GM12878 (cell line): ENCODE measurements at regions not wholly inside any gene's neighbourhood (a gene's known extent, or its start where the extent isn't known, plus 50 kb on each side); places are given as distances from the start of the nearest gene placed in this dataset.

ENCODE experiments used
- POLR2A ChIP-seq: IDR thresholded peaks from 2 replicates; pipeline ENCODE4 v1.6.1; 2011; ENCODE audit warnings: low read depth, mild to moderate bottlenecking, low read length
- TF ChIP-seq, protein P1 (sequence below): IDR thresholded peaks from 2 replicates; pipeline ENCODE4 v1.6.1; 2012; ENCODE audit warnings: mild to moderate bottlenecking, low read depth, low read length

DNA sequence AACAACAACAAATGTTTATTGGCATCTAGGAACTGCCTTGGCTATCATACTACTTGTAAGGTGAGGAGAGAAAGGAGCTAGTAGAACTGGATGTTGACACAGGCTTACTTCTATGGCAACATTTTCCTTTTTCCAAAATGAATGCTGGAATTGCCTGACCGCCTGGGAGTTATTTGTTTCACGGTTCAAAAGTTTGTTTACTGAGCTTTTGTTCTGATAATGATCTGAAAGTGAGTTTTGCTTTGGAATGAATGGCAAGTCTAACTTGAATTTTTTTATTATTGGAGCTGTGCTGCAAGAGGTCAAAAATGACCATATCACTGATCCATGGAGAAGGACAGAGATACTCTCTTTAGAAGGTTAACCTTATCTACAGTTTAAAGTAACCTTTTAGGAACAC is 183.5 kb upstream of the CAND1 start:
- no peak for TF ChIP-seq POLR2A
- TF ChIP-seq, protein P1, sequence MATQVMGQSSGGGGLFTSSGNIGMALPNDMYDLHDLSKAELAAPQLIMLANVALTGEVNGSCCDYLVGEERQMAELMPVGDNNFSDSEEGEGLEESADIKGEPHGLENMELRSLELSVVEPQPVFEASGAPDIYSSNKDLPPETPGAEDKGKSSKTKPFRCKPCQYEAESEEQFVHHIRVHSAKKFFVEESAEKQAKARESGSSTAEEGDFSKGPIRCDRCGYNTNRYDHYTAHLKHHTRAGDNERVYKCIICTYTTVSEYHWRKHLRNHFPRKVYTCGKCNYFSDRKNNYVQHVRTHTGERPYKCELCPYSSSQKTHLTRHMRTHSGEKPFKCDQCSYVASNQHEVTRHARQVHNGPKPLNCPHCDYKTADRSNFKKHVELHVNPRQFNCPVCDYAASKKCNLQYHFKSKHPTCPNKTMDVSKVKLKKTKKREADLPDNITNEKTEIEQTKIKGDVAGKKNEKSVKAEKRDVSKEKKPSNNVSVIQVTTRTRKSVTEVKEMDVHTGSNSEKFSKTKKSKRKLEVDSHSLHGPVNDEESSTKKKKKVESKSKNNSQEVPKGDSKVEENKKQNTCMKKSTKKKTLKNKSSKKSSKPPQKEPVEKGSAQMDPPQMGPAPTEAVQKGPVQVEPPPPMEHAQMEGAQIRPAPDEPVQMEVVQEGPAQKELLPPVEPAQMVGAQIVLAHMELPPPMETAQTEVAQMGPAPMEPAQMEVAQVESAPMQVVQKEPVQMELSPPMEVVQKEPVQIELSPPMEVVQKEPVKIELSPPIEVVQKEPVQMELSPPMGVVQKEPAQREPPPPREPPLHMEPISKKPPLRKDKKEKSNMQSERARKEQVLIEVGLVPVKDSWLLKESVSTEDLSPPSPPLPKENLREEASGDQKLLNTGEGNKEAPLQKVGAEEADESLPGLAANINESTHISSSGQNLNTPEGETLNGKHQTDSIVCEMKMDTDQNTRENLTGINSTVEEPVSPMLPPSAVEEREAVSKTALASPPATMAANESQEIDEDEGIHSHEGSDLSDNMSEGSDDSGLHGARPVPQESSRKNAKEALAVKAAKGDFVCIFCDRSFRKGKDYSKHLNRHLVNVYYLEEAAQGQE = no peak
